Mesodermal cell (in vitro differentiated cells): ENCODE measurements at regions not wholly inside any gene's neighbourhood (a gene's known extent, or its start where the extent isn't known, plus 50 kb on each side); places are given as distances from the start of the nearest gene placed in this dataset.
A peak's percentile ranks its signal among the peaks of the same experiment; 100 is the strongest.

ENCODE experiments used
- H3K27ac ChIP-seq: 2 replicates; pipeline ENCODE4 v1.7.0; 2013; ENCODE audit warnings: mild to moderate bottlenecking, low read depth, low read length, moderate library complexity; ENCODE audit not compliant: severe bottlenecking
- H3K36me3 ChIP-seq: 2 replicates; pipeline ENCODE4 v1.7.1; 2013; ENCODE audit warnings: mild to moderate bottlenecking, low read length, moderate library complexity; ENCODE audit not compliant: control insufficient read depth, insufficient read depth
- H3K4me1 ChIP-seq: one replicate; pipeline ENCODE4 v1.7.1; 2013; ENCODE audit warnings: mild to moderate bottlenecking, low read length; ENCODE audit not compliant: insufficient read depth, control insufficient read depth, poor library complexity, severe bottlenecking
- H3K4me3 ChIP-seq: 2 replicates; pipeline ENCODE4 v1.7.0; 2013; ENCODE audit warnings: low read length, control low read depth, mild to moderate bottlenecking; ENCODE audit not compliant: insufficient read depth, poor library complexity, severe bottlenecking; ENCODE audit errors: extremely low read depth
- H3K9me3 ChIP-seq: 2 replicates; pipeline ENCODE4 v1.7.1; 2013; ENCODE audit warnings: mild to moderate bottlenecking, low read length, moderate library complexity; ENCODE audit not compliant: control insufficient read depth
- WGBS, 2 experiments: methylation state at CpG; one replicate each; pipeline ENCODE4 v1.1.5; 2013; ENCODE audit warnings: missing lambda C conversion rate in 2 of 2; ENCODE audit not compliant: insufficient coverage in 2 of 2; 5-methylcytosine and 5-hydroxymethylcytosine counted together

DNA sequence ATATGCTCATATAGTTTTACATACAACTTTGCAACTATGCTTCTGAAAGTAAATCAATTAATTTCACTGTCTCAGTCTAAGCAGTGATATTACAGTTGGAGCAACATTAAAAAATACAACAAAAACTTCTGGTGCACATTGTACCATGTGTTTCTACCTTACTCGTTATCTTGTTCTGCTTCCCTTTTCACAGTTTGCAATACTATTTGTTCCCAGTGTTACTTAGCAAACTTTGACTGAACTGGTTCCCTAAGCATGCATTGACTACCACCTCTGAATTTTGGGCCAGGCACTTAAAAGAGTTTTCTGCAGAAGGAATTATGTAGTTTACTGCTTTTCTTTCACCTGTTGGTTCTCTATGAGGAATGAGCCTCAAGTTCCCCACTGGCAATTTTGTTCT, 152.7 kb downstream of the SEC61B start:
- no peaks in the 10 kb centered on the region for H3K9me3 ChIP-seq
- WGBS, 2 experiments: 93% methylated on average over 1 of the region's 1 CpG; no CpG with 5 or more reads in 1 of the 2 experiments

DNA sequence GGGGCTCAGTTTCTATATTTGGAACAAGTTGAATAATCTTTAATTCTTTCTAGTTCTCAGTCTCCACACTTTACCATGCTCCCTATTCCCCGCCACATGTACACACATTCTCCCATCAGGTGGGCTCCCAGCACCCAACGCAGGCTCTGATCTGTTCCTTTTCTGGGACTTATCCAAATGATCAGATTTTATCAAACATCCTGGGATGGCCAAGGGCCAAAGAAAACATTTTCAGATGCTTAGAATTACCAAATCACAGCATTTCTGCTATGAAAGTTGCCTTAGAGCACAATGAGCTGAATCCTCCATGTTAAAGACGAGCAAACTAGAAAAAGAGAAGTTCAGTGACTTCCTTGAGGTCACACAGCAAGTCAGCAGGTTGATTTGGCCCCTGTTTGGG, 153.4 kb downstream of the SEC61B start:
- 93 to 100% methylated on average over 1 to 3 of the region's 3 CpGs for WGBS, 2 experiments
- no peak overlapping the region for H3K4me3 ChIP-seq

More for the DNA sequence above, 152.7 kb downstream of the SEC61B start:
- Histone ChIP-seq H3K36me3 (no peaks in the 10 kb centered on the region), H3K4me3 (no peak overlapping the region), H3K27ac (no peak overlapping the region), H3K4me1 (peaks cover 6% of the 10 kb centered on the region)

DNA sequence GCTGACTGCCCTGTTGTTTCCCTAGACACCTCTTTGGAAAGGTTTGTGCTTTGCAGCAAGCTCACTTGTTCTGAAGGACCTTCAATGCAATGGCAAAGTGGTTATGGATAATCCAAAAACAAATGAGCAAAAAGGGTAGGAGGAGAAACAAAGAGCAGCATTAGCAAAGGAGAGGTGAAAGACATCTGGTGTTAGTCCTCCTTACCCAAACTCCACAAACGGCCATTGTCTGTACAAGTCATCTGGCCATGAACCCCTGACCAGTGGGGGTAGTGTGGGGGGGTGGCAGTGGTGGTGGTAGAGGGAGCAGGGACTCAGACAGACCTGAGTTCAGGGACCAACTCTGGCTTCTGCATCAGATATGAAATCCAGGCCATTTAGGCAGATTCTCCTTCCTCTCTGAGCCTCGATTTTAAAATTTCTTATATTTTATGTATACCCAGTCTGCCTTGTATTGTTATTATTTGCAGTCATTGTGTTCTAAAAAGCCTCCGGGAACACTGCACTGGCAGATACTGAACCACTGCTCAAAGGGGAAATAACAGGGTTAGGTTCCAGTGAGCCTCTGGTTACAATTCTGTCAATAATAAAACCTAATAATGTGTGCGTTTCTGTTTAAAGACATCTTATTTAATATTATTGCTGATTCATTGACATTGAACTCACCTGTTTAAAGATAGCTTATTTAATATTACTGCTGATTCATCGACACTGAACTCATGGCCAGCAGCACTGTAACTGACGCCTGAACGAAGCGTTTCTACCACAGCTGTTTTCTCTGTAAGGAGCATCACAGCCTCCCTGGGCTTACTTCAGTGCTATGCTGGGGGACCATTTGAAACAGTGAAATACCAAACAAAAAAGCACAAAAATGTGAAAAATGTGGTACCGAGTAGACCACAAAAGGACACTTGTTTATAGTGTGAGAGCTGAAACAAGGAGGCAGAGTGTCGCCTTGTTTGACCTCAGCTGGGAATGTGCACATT, 156.0 kb downstream of the SEC61B start:
- H3K27ac ChIP-seq: no peak overlapping the region
- no peaks in the 10 kb centered on the region for H3K36me3 ChIP-seq
- H3K4me1 ChIP-seq: peaks cover 6% of the 10 kb centered on the region
- H3K4me3 ChIP-seq: no peak overlapping the region
- no peaks in the 10 kb centered on the region for H3K9me3 ChIP-seq
- 64 to 72% methylated on average over 7 of the region's 10 CpGs for WGBS, 2 experiments

More for the DNA sequence above, 153.4 kb downstream of the SEC61B start:
- peaks cover 6% of the 10 kb centered on the region for H3K4me1 ChIP-seq
- no peak overlapping the region for H3K27ac ChIP-seq
- H3K9me3 ChIP-seq: no peaks in the 10 kb centered on the region
- H3K36me3 ChIP-seq: no peaks in the 10 kb centered on the region

DNA sequence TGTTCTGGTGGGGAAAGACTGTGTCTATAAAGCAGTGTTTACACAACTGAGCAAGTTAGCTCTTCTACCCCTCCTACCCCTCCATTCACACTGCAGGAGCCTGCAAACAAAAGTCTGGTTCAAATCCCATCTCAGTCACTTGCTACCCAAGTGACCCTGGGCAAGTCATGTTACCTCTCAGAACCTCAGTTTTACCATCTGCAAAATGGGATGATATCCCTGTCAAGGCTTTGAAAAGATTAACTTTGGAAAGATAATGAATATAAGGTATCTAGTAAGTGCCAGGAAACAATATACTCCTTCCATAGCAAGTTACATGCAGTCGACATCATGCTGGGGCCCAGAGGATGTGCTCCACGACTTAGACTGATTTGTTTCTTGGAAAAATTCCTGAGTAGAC, 161.5 kb downstream of the SEC61B start:
- no peak overlapping the region for H3K4me3 ChIP-seq
- 35 to 100% methylated on average over 1 to 2 of the region's 2 CpGs for WGBS, 2 experiments

DNA sequence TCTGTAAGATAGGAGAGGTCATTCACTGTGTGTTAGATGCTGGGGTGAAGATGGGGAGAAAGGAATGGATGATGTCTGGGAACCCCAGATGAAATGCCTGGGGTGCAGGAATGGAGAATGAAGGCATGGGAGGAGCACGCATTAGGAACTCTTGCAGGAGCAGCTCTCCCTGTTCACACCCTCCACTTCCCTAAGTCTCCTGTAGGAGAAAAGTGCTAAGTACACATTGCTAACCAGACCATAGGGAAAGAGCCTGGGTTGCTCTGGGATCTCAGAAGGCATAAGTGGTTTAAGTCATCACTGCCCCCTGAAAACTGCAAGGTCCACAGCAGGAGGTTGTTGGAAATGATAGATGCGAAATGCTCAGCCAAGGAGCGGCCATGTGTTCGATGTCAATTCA, 163.1 kb downstream of the SEC61B start:
- Histone ChIP-seq H3K27ac (no peak overlapping the region), H3K4me1 (peaks cover 21% of the 10 kb centered on the region), H3K36me3 (no peaks in the 10 kb centered on the region), H3K4me3 (no peak overlapping the region), H3K9me3 (no peaks in the 10 kb centered on the region)
- WGBS, 2 experiments: 96 to 100% methylated on average over 2 to 3 of the region's 4 CpGs

More for the DNA sequence above, 161.5 kb downstream of the SEC61B start:
- Histone ChIP-seq H3K27ac (no peak overlapping the region), H3K9me3 (no peaks in the 10 kb centered on the region), H3K36me3 (no peaks in the 10 kb centered on the region), H3K4me1 (peaks cover 18% of the 10 kb centered on the region)

DNA sequence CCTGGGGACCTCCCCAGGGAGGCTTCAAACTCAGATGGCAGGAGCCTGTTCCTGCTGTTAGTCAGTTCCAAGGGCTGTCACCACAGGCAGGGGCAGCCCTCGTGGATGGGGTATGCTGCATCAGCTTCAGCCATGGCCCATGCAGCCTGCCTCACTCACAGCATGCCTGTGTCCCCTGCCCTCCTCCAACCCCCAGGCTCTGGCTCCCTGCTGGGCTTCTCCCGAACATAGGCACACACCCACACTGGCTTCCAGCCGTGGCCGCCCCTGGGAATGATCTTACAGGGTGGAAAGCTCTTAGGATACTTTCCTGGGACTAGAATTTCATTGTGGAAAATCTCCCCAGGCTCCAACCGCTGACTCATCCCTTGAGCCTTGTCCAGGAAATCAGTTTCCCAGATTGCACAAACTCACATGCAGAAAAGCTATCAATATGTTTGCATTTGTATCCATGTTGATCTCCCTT, 163.8 kb downstream of the SEC61B start:
- Histone ChIP-seq H3K4me1 (peaks cover 21% of the 10 kb centered on the region), H3K27ac (peak overlapping the region; percentile 8)
- 75 to 80% methylated on average over 3 to 4 of the region's 5 CpGs for WGBS, 2 experiments

DNA sequence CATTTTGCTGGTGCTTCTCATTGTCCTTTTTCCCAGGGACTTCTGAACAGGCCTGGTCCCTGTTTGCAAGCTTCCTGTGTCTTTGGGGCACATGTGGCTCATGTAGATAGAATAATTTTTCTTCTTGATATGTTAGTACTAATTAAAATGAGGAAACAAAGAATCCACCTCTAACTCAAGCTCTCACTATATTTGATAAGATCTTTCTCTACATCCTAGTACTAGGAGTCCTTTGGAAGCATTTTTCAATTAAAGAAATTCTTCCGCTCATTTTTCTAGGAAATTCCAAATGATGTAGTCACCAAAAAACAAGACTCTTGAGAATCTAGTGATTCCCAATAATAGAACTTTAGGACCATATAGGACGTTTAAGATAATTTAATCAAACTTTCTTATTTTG, 165.3 kb downstream of the SEC61B start:
- peaks cover 21% of the 10 kb centered on the region for H3K4me1 ChIP-seq
- no peak overlapping the region for H3K4me3 ChIP-seq
- peak overlapping the region; percentile 18 for H3K27ac ChIP-seq
- 100% methylated on average over 1 of the region's 2 CpGs; no CpG with 5 or more reads in 1 of the 2 experiments for WGBS, 2 experiments
- no peaks in the 10 kb centered on the region for H3K9me3 ChIP-seq
- H3K36me3 ChIP-seq: no peaks in the 10 kb centered on the region

More for the DNA sequence above, 163.8 kb downstream of the SEC61B start:
- Histone ChIP-seq H3K4me3 (no peak overlapping the region), H3K9me3 (no peaks in the 10 kb centered on the region), H3K36me3 (no peaks in the 10 kb centered on the region)

DNA sequence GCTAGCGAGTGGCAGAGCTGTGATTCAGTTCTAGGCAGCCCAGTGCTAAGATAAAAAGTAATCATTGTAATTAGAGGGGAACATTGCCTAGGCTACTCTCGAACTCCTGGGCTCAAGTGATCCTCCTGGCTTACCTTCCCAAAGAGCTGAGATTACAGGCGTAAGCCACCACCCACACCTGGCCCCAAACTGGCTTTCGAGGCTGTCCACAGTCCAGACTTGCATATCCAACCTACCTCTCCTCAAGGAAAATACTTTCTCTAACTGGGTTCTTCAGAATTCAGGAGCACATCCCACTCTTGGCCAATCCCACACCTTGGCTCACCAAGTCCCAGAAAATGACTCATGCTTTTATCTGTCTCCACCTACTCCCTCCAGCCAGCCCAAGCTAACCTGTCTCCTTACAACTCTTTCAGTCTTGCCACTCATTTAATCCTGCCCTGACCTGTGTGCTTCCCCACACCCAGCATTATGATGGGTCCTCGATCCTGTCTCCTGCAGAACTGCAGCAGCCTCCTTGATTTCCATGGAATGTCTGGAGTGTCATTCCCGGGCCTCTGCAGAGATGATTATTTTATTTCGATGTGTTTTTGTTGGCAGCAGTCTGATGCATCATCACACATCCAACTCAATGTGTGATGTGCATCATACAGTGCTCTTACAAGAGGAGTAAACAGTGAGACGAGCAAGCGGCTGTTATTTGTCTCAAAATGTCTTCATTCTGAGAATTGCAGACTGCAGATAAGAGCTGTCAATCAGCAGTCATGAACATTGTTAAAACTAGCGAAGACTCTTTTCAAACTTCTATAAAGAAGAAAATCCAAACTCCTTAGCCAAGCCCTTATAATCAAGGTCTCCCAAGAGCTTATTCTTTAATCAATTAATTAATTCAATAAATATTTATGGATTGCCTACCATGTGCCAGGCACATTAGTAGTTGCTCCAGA, 167.3 kb downstream of the SEC61B start:
- 97 to 100% methylated on average over 4 to 6 of the region's 10 CpGs for WGBS, 2 experiments
- H3K4me1 ChIP-seq: peaks cover 21% of the 10 kb centered on the region
- no peak overlapping the region for H3K27ac ChIP-seq
- no peak overlapping the region for H3K4me3 ChIP-seq
- H3K9me3 ChIP-seq: no peaks in the 10 kb centered on the region
- H3K36me3 ChIP-seq: no peaks in the 10 kb centered on the region

DNA sequence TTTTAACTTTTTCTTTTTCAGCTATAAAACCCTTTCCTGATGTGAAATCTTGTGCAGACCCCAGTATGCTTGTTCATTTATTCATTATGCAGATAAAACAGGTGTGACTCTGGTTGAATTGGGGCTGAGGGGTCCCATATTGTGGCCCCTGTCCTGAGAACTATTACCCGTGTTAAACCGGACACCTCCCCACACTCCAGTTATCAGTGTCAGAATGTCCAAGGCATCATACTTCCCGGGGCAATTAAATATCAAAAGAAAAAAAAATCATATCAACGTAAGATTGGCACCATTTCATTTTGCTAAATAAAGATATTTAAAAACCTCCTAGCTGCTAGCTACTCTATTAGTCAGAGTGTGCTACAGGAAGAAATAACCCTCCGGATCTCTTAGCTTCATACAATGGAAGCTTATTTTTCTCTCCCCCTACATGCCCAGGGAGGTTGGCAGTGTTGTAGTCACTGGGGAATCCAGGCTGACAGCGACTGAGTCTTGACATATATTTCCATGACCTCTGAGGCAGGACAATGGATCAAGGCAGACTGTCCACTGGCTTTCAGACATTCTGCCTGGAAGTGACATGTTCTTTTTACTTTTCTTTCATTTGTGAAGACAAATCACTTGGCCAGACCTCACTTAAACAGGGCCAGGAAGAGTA, 170.0 kb downstream of the SEC61B start:
- 95 to 100% methylated on average over 2 to 4 of the region's 6 CpGs for WGBS, 2 experiments
- H3K9me3 ChIP-seq: no peaks in the 10 kb centered on the region
- no peak overlapping the region for H3K27ac ChIP-seq
- no peak overlapping the region for H3K4me3 ChIP-seq
- H3K36me3 ChIP-seq: no peaks in the 10 kb centered on the region
- H3K4me1 ChIP-seq: peaks cover 3% of the 10 kb centered on the region

DNA sequence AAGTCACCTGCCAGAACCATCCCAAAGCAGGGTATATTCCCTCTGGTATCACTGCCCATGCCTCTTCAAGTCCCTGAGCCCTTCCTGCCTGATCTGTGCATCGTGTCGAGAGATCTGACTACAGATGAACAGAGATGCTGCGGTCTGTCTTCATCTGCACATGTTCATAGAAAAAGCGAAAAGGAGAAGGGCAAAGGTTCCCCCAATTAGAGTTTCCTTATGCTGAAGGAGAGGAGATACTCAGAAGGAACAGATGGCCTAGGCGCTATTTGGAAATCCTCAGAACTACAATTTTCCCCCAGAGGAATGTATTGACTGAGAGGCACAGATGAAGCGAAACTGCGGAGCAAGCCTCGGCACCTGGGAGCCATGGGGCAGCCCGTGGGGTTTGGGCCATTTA, 170.9 kb downstream of the SEC61B start:
- no peaks in the 10 kb centered on the region for H3K36me3 ChIP-seq
- WGBS, 2 experiments: 94 to 96% methylated on average over 7 to 9 of the region's 9 CpGs
- H3K9me3 ChIP-seq: no peaks in the 10 kb centered on the region
- peaks cover 3% of the 10 kb centered on the region for H3K4me1 ChIP-seq
- H3K4me3 ChIP-seq: no peak overlapping the region
- H3K27ac ChIP-seq: no peak overlapping the region
